ENCODE measurements at regions not wholly inside any gene's neighbourhood (a gene's known extent, or its start where the extent isn't known, plus 50 kb on each side); places are given as distances from the start of the nearest gene placed in this dataset.

- H3K27ac ChIP-seq, result no peak overlapping the region
- in situ Hi-C loops (cut with HindIII; ENCODE audit: low pct_ligation_motif_present, low sequenced_read_pairs), result no loop called here
- no peaks in the 10 kb centered on the region for H3K36me3 ChIP-seq (replicated peaks)
- H3K27me3 ChIP-seq (replicated peaks), result no peaks in the 10 kb centered on the region
- no peak overlapping the region for H3K4me3 ChIP-seq (ENCODE audit: low read depth, low read length)
- TF ChIP-seq CTCF (IDR thresholded peaks at IDR 0.05; ENCODE audit: low read depth, low read length, missing control alignments), result no peak
- no peak for DNase-seq
Measured at GRCh38 chr1:175829845-175830244, 86.5 kb upstream of the TNR start.

- in situ Hi-C loops (cut with HindIII; ENCODE audit: low pct_ligation_motif_present, low sequenced_read_pairs), result no loop called here
- Histone ChIP-seq H3K36me3 (replicated peaks) (no peaks in the 10 kb centered on the region), H3K27me3 (replicated peaks) (no peaks in the 10 kb centered on the region), H3K27ac (no peak overlapping the region), H3K4me3 (ENCODE audit: low read depth, low read length) (no peak overlapping the region)
- no peak for DNase-seq
- TF ChIP-seq CTCF (IDR thresholded peaks at IDR 0.05; ENCODE audit: low read depth, low read length, missing control alignments), result no peak
Measured at GRCh38 chr1:175826705-175827104, 83.3 kb upstream of the TNR start.

- Histone ChIP-seq H3K36me3 (replicated peaks) (no peaks in the 10 kb centered on the region), H3K27ac (no peak overlapping the region), H3K4me3 (ENCODE audit: low read depth, low read length) (no peak overlapping the region), H3K27me3 (replicated peaks) (no peaks in the 10 kb centered on the region)
- in situ Hi-C loops (cut with HindIII; ENCODE audit: low pct_ligation_motif_present, low sequenced_read_pairs), result no loop called here
- TF ChIP-seq CTCF (IDR thresholded peaks at IDR 0.05; ENCODE audit: low read depth, low read length, missing control alignments), result no peak
- no peak for DNase-seq
Measured at GRCh38 chr1:175824079-175824478, 80.7 kb upstream of the TNR start.

GRCh38 chr1:175823406-175823805 is 80.0 kb upstream of the TNR start:
- DNase-seq, result no peak
- no peaks in the 10 kb centered on the region for H3K36me3 ChIP-seq (replicated peaks)
- H3K27ac ChIP-seq, result no peak overlapping the region
- no peak overlapping the region for H3K4me3 ChIP-seq (ENCODE audit: low read depth, low read length)
- in situ Hi-C loops (cut with HindIII; ENCODE audit: low pct_ligation_motif_present, low sequenced_read_pairs), result no loop called here
- H3K27me3 ChIP-seq (replicated peaks), result no peaks in the 10 kb centered on the region
- no peak for TF ChIP-seq CTCF (IDR thresholded peaks at IDR 0.05; ENCODE audit: low read depth, low read length, missing control alignments)

- Histone ChIP-seq H3K36me3 (replicated peaks) (no peaks in the 10 kb centered on the region), H3K27ac (no peak overlapping the region), H3K27me3 (replicated peaks) (no peaks in the 10 kb centered on the region), H3K4me3 (ENCODE audit: low read depth, low read length) (no peak overlapping the region)
- TF ChIP-seq CTCF (IDR thresholded peaks at IDR 0.05; ENCODE audit: low read depth, low read length, missing control alignments), result no peak
- DNase-seq, result no peak
- in situ Hi-C loops (cut with HindIII; ENCODE audit: low pct_ligation_motif_present, low sequenced_read_pairs), result no loop called here
Measured at GRCh38 chr1:175822580-175822979, 79.2 kb upstream of the TNR start.

- no peak for TF ChIP-seq CTCF (IDR thresholded peaks at IDR 0.05; ENCODE audit: low read depth, low read length, missing control alignments)
- Histone ChIP-seq H3K4me3 (ENCODE audit: low read depth, low read length) (no peak overlapping the region), H3K36me3 (replicated peaks) (no peaks in the 10 kb centered on the region), H3K27me3 (replicated peaks) (no peaks in the 10 kb centered on the region), H3K27ac (no peak overlapping the region)
- in situ Hi-C loops (cut with HindIII; ENCODE audit: low pct_ligation_motif_present, low sequenced_read_pairs), result no loop called here
- no peak for DNase-seq
Measured at GRCh38 chr1:175820456-175821025, 77.1 kb upstream of the TNR start.
